ENCODE measurements at regions not wholly inside any gene's neighbourhood (a gene's known extent, or its start where the extent isn't known, plus 50 kb on each side); places are given as distances from the start of the nearest gene placed in this dataset.

DNA sequence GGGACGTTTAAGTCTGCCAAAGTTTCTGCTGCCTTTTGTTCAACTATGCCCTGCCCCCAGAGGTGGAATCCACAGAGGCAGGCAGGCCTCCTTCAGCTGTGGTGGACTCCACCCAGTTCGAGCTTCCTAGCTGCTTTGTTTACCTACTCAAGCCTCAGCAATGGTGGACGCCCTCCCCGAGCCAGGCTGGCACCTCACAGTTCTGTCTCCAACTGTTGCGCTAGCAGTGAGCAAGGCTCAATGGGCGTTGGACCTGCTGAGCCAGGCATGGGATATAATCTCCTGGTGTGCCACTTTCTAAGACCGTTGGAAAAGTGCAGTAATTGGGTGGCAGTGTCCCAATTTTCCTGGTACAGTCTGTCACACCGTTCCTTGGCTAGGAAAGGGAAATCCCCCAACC, 444.7 kb downstream of the FLRT2 start:
- DNase-seq (ENCODE audit: low spot score), result no peak

- DNase-seq (ENCODE audit: low spot score), result no peak
Measured at GRCh38 chr14:85963486-85963885, 433.5 kb downstream of the FLRT2 start.

- DNase-seq (ENCODE audit: low spot score), result no peak
Measured at GRCh38 chr14:85960756-85961155, 430.8 kb downstream of the FLRT2 start.

DNA sequence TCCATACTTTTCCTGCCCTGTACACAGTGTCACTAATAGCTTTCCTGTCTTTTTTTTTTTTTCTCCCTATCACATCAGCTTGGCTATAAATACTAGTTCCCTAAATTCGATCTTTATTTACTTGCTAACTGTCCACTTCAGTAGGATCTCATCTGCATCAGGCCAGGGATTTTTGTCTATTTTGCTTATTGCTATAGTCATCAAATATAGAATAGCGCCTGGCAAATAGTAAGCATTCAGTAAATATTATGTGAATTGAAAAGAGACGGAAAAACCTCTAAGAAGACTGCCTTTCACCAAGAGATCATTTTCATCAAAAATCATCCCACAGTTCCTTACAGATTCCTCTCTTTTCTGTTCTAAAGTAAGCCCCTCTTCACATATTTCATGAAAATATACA, 429.1 kb downstream of the FLRT2 start:
- no peak for DNase-seq (ENCODE audit: low spot score)

DNA sequence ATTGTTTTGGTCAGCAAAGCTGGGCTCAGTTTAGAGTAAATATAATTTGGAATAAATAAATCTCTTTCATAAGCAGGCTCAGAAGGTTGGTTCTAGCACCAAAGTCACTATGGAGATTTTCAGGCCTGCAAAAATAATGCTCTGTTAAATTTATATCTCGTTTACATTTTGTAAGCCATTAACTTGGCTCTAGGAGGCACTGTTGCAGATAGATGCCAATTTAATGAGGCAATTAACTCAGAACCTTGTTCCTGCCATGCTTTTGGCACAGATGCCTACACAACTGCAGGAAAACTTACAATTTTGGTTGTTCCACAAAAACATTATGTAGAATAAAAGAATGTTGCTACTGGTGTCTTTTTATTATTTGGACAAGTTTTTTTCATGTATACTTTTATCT, 428.1 kb downstream of the FLRT2 start:
- no peak for DNase-seq (ENCODE audit: low spot score)

DNA sequence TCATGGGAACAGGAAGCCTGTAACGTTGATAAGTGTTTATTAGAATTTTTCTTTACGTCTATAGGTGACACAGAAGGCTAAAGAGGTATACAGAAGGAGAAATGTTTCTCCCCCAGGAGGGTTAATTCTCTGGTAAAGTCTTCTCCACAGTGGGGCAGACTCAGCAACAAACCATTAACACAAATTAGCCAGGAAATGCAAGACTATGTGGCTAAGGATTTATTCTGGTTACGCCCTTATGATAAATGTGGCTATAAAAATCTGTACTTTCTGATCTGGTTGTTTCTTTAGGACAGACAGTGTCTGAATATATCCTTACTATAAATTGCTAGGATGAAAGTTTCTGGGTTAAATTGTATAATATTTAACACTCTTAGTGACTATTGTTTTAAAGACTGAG, 423.3 kb downstream of the FLRT2 start:
- no peak for DNase-seq (ENCODE audit: low spot score)

- DNase-seq (ENCODE audit: low spot score), result no peak
Measured at GRCh38 chr14:85948153-85948552, 418.2 kb downstream of the FLRT2 start.

GRCh38 chr14:85947461-85948139, 417.7 kb downstream of the FLRT2 start:
- no peak for DNase-seq (ENCODE audit: low spot score)

- no peak for DNase-seq (ENCODE audit: low spot score)
Measured at GRCh38 chr14:85943192-85943591, 413.2 kb downstream of the FLRT2 start.

DNA sequence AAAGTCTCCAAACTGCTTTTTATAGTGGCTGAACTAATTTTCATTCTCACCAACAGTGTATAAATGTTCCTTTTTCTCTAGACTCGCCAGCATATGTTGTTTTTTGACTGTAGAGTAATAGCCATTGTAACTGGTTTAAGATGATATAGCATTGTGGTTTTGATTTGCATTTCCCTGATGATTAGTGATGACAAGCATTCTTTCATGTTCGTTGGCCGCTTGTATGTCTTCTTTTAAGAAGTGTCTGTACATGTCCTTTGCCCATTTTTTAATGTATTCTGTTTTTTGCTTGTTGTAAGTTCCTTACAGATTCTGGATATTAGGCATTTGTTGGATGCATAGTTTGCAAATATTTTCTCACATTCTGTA, 404.9 kb downstream of the FLRT2 start:
- no peak for DNase-seq (ENCODE audit: low spot score)

DNA sequence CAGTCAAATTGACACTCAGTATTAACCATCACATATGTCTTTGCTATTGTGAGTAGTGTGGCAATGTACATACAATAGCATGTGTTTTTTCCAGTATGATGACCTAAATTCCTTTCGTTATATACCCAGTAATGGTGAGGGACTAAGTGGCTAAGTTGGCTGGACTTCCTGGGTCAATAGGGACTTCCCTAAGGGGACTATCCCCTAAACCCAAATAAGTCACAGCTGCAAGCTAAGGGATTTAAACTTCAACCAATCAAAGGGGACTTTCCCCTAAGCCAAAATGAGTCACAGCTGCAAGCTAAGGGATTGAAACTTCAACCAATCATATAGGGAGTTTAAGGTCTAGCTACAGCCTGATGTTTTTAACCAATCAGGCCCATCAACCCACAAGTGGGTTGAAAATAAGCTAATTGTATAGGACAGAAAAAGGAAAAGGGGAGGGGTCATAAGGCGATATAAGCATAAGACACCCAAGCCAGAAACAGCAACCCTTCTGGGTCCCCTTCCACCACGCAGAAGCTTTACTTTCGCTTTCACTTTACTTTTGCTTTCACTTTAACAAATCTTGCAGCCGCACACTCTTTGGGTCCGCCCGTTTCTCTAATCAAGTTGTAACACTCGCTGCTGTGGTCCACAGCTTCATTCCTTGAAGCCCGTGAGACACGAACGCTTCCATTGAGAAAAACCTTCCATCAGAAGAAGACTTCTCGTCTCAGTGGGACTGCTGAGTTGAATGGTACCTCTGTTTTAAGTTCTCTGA, 404.4 kb downstream of the FLRT2 start:
- peak; percentile 59 for DNase-seq (ENCODE audit: low spot score)

DNA sequence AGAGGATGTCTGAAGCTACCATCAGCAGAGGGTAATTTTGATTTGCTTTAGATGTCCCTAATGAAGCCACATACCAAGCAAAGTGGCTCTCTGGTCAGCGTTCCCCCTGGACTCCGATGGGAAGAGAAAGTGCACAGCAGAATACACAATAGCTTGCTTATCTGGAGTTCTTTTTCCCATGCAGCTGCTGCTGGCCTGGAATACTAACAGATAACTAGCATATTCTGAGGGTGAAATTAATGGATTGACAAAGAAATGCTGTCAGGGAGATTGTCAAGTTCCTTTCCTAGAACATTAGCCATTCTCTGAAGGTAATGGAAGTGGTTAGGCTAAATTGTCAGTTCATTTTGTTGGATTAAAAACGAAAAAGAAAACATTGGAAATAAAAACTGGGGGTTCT, 391.3 kb downstream of the FLRT2 start:
- no peak for DNase-seq (ENCODE audit: low spot score)

GRCh38 chr14:85917716-85918115, 387.8 kb downstream of the FLRT2 start:
- no peak for DNase-seq (ENCODE audit: low spot score)

DNA sequence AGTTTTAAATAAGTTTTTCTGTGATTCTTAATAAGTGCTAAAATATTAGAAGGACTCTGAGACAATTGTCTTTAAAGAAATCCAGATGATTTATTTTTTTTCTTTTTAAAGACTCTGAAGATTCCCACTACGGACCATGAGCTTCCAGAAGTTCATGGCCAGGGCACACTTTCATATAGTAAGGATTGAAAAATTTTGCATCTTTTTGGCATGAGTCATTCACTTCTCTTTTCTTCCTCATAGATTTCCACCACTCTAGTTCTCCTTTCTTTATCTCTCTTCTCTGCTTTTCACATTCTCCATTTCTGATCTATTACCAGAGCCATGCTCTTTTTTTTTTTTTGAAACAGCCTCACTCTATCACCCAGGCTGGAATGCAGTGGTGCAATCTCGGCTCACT, 385.8 kb downstream of the FLRT2 start:
- DNase-seq (ENCODE audit: low spot score), result no peak

GRCh38 chr14:85912141-85912540, 382.2 kb downstream of the FLRT2 start:
- DNase-seq (ENCODE audit: low spot score), result no peak

- DNase-seq (ENCODE audit: low spot score), result no peak
Measured at GRCh38 chr14:85911044-85911443, 381.1 kb downstream of the FLRT2 start.

GRCh38 chr14:85909581-85909980, 379.6 kb downstream of the FLRT2 start:
- no peak for DNase-seq (ENCODE audit: low spot score)

DNA sequence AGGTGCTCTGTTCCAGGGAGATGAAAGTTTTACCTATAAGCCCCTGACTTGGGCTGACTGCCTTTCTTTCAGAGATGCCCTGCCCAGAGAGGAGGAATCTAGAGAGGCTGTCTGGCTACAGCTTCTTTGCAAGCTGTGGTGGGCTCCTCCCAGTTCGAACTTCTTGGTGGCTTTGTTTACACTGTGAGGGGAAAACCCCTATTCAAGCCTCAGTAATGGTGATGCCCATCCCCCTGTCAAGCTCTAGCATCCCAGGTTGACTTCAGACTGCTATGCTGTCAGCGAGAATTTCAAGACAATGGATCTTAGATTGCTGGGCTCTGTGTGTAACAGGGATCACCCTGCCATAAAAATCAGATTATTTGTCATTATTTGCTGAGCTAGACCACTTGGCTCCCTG, 377.6 kb downstream of the FLRT2 start:
- no peak for DNase-seq (ENCODE audit: low spot score)

DNA sequence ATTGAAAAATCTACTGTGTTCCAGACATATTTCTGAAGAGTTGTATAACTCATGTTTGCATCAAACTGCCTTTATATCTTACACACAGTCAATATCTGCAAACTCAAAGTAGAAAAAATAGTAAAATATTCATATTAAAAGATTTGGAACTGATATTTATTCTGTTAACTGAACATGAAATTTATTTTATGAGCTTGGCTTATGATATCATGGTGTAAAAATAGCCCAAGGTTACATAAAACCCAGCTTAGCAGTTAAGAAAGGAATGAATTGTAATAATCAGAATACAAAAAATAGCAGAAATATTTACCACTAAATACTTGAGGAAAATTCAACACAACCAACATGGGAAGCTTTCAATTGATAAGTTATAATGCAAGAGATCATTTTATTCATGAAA, 367.9 kb downstream of the FLRT2 start:
- no peak for DNase-seq (ENCODE audit: low spot score)

DNA sequence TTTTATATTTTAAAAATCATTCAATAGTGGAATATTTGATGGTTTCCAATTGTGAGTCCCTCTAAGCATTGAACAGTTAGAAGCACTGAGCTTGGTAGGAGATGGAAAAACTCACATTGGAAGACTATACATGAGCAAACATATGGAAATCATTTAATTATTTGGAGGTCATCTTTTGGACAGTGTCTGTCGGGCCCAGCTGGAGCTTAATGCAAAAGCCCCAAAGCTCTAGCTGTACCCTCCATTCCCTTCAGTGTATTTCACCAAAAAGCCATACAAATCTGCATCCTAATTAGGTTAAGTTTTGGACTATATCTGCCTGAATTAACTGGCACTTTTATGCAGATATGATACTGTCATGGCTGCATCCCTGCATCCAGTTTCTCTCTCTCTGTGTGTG, 365.7 kb downstream of the FLRT2 start:
- no peak for DNase-seq (ENCODE audit: low spot score)

GRCh38 chr14:85892251-85892650, 362.3 kb downstream of the FLRT2 start:
- DNase-seq (ENCODE audit: low spot score), result no peak

- no peak for DNase-seq (ENCODE audit: low spot score)
Measured at GRCh38 chr14:85883966-85884365, 354.0 kb downstream of the FLRT2 start.

DNA sequence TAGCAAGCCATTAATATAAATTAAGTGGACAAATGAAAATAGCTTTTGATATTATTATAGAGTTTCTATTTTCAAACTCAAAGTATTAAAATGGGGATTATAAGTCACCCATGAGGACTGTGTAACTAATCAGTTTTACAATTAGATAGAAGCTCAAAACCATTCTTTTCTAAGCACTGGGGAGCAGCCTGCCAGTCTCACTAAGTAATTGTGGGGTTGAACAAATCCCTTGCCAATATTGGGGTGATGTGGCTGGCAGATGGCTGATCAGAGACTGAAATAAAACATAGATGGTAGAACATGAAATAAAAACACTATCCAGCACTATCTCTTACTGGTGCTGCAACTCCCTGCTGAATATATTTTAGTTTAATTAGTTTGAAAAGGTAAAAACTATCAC, 353.2 kb downstream of the FLRT2 start:
- no peak for DNase-seq (ENCODE audit: low spot score)

DNA sequence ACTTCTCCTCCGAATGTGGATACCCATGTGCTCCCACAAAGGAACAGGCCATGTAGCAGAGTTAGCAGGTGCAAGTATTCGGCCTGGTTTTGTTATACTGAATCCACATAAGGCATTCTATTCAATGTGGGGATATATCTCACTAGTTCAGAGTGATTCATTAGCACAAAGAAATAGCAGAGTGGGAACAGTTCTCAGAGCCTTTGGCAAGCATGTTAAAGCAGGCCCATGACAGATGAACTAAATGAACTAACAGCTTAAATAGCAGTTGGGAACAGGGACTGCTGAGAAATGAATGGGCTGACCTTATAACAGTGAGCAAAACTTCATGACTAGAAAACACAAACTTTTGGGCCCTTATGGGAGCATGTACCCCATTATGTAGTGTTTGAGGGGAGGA, 352.0 kb downstream of the FLRT2 start:
- DNase-seq (ENCODE audit: low spot score), result no peak
